ENCODE measurements at regions not wholly inside any gene's neighbourhood (a gene's known extent, or its start where the extent isn't known, plus 50 kb on each side); places are given as distances from the start of the nearest gene placed in this dataset.
"Not testable (repeated sequence)": the region's sequence is repeated elsewhere in the genome, so short reads cannot be mapped to it uniquely, and the experiment has no call there.

GRCh38 chr11:121895919-121896318, 220.1 kb downstream of the BLID start:
- no peak for DNase-seq

GRCh38 chr11:121894581-121894980, 221.4 kb downstream of the BLID start:
- no peak for DNase-seq

DNA sequence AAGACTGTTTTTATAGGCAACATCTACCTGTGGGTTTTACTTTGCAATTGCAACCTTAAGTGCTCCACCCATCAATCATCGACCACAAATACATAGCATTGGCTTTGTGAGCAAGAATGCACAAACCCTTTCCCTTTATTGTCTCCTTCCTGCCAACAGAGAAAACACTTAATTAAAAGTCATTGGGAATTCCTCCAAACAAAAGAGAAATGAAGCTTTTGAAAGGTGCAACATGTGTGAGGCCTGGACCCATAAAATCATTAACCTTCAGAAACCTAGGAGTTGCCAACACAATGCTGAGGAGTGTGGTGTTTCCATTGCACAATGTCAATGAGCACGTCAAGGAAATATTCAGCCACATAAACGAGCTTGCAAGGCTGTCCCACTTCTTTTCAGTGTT, 223.2 kb downstream of the BLID start:
- DNase-seq = no peak

DNA sequence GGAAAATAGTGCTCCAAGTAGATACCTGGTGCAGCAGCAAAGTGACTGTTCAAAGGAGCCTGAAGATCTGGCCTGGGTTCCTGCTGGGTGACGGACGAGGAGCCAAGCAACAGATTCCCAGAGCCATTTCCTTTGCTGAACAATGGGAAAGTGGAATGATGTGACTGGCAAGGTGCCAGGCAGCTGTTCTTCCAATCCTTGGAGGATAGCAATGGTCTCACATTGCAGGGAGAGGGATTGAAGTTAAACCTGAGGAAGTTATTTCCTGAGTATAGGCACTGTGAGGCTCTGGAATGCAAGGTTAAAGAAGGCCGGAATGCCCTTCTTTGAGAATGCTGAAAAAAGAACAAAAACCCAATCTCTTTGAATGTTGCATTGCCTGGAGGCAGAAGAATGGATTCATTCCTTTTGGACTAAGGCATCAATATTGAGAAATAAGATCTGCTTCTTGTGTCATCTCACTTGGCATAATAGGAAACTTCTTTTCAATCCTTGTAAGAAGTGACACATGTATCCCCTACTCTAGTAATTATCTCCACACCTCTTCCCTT, 223.8 kb downstream of the BLID start:
- DNase-seq = peak in 1 of 2 experiments; percentile 6

DNA sequence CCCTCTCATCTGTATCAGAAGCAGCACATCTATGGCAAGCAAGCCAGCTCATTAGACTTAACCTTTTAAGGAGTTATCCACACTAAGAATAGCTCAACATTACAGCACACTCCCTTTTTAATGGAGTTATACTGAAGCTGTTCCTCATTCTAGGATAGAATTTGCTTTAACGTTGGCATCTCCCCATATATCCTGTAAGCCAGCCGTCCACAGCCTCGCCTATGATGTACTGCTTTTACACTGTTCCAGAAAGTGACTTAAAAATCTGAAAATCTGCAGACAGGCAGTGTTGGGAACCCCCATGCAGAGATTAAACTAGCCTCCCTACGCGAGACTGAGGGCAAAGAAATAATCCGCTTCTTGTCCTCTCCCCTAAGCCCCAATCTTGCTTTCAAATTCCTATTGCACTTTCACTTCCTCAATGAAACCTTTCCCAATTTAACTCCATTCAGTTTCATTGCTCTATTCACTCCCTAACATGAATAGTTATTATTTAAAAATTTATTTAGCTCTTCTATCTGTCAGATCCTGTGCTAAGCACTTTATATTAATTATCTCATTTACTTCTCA, 225.0 kb downstream of the BLID start:
- no peak for DNase-seq

DNA sequence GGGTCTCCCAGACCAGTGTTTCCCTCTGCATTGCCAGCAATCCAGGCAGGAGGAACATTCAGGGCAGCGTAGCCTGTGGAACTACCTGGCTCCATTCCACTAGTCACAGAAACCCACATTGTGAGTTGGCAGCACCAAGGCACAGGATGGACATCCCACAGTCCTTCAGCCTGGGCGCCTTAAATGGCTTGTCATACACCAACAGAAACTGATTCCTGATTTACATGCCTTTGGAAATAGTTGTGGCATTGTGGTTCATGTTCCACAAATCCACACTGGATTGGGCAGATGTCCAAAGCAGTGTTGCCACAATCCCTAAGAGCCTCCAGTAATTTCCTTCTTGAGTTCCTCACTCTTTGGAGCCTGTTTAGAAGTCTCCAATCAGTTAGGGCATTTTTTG, 225.6 kb downstream of the BLID start:
- no peak for DNase-seq

DNA sequence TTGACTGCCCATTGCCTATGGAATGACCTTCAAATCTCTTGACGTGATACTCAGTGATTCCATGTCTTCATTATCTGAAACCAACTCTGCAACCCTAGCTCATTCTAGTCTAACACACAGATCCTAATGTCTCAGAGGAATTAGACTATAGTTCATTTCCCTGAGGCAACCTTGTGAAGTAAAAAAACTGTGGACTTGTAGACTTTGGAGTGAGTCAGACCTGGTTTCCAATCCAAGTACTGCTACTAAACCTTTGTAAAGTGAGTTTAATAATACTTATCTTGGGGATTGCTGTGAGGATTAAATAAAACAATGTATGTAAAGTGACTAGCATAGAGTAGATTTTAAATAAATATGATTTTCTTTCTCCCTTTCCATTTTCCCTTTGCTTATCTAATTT, 226.1 kb downstream of the BLID start:
- DNase-seq = no peak

GRCh38 chr11:121889186-121889585, 226.8 kb downstream of the BLID start:
- DNase-seq = no peak

DNA sequence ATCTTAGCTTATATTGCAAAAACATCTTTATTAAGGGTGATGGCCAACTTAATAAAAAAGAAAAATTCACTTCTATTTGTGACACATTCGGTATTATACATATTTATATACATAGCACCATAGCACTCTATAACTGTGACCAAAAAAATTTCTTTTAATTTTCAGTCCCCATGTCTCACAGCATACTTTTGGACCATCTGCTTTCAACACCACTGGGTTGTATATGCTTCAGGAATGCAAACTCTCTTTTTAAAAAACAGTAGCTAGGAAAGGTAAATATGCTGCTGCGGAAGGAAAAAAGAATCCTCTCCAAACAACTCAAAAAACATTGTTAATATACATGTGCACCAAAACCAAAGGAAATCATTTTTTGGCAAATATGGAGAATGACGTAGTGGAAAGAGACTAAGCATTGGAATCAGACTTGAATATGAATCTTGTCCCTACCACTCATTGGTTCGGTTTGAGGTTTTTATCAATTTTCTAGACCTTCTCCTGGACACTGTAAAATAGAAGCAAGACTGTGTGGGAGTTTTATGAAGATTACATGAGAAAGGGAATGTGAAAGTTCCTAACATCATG, 227.9 kb downstream of the BLID start:
- DNase-seq = no peak

DNA sequence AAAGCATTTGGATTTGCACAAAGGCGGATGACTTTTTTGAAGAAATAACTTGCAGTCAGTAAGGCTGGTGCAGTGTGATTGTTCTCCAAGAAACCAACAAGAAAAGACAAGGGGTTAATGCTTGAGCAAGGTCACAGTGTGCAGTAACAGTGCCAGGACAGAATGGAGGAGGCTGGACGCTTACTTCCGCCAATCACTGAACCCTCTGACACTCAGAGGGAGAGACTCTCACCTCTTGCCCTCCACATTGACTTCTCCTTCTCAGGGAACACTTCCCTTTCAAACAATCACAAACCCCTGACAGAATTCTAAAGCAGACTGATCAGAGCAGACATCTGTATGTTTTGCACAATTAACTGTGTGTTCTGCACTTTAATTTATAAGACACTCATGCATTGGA, 228.4 kb downstream of the BLID start:
- no peak for DNase-seq

GRCh38 chr11:121886996-121887395, 229.0 kb downstream of the BLID start:
- no peak for DNase-seq

DNA sequence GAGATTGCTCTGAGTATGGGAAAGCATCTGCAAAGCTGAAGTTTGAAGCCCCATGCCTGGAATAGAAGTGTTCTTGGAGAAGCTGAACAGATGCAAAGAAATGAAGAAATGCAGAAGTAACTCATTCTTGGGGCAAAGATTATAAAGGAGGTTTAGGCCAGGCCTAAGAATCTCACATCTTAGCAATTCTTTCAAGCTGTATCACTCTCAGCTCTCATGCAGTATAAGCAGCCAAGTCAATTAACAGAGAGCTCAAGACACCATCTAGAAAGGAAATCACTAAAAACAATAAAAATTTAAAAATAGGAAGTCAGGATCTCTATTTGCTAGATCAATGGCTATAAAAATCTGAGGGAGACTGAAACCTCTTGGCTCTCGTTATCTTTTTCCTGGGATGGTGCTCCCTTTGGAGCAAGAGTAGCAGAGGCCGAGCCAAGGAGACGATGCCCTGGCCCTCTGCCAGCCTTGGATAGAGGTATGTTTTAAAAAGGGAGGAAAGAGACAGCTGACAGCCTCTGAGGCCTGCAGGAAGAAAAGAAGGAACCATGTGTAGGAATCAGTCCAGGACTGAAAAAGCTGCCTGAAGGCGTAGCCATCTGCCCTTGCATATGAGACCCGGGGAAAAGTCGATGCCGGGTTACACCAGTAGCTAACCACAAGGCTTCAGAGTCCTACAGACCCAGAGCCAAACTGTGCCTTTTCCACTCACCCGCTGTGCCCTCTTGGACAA, 229.8 kb downstream of the BLID start:
- no peak for DNase-seq

GRCh38 chr11:121884626-121885025, 231.4 kb downstream of the BLID start:
- DNase-seq = no peak

GRCh38 chr11:121881806-121882205, 234.2 kb downstream of the BLID start:
- DNase-seq = no peak

- no peak for DNase-seq
Measured at GRCh38 chr11:121877152-121877551, 238.9 kb downstream of the BLID start.

GRCh38 chr11:121873766-121874165, 242.2 kb downstream of the BLID start:
- no peak for DNase-seq

- no peak for DNase-seq
Measured at GRCh38 chr11:121872356-121872755, 243.7 kb downstream of the BLID start.

GRCh38 chr11:121870206-121871045, 245.6 kb downstream of the BLID start:
- no peak for DNase-seq

DNA sequence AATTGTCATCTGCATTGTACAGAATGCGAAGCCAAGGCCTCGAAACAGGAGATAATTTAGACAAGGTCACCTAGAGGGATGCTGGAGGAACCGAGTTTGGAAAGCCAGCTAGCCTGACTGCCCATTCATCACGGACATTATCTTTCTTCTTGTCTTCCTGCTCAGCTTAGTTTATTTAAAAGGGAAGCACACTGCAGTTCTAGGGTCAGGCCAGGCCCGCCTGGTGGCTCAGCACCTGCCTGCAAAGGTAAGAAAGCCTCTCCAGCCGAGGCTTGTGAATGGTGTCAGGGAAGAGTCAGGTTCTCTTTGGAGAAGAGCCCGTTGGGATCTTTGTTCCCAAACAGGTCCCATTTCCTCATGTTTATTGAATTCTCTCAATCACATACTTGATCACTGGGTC, 246.5 kb downstream of the BLID start:
- no peak for DNase-seq

DNA sequence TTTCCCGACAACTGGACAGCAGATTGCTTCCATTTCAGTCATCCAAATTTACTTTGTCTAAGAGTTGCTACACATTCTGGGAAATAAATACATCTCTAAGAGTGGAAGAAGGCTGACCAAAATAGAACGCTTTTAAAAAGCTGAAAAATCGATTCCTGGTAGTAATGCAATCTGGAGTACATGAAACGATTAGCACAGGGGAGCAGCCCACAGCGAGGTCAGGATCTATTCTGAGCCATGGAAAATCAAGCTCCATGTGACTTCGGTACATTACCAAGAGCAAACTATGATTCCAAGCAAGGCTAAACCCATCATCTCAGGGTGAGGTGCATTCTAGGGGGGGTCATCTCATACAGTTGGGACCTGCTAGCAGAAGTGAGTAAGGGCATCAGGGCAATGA, 249.3 kb downstream of the BLID start:
- DNase-seq = no peak

DNA sequence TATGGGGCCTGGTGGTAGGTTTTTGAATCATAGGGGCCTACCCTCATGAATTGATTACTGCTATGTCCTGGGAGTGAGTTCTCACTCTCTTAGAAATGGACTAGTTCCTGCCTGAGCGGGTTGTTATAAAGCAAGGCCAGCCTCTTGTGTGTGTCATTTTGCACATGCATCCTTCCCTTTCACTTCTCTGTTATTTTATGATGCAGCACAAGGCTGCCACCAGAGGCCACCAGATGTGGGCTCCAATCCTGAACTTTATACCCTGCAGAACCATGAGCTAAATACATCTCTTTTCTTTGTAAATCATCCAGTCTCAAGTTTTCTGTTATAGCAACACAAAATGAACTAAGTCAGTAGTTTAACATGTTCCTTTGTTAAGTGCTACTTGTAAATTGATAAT, 251.4 kb downstream of the BLID start:
- no peak for DNase-seq

DNA sequence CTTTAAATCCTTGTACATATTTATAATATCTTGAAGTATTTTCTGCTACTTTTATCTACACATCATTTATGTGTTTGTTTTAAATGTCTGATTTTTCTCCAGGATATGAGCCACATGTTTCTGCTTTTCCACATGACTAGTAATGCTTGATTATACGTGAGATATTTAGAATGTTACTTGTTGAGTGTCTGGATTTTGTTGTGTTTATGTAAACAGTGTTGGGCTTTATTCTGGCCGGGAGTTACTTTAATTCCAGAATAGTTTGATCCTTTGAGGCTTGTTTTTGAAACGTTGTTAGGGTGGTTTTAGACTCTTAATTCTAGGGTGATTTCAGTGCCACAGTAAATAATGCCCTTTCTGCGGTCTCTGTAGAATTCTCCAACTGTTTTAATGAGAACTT, 252.9 kb downstream of the BLID start:
- no peak for DNase-seq

DNA sequence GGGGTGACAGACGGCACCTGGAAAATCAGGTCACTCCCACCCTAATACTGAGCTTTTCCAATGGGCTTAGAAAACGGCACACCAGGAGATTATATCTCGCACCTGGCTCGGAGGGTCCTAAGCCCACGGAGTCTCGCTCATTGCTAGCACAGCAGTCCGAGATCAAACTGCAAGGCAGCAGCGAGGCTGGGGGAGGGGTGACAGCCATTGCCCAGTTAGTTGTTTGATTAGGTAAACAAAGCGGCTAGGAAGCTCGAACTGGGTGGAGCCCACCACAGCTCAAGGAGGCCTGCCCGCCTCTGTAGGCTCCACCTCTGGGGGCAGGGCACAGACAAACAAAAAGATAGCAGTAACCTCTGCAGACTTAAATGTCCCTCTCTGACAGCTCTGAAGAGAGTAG, 260.9 kb downstream of the BLID start:
- not testable (repeated sequence) for DNase-seq
